ENCODE measurements at regions not wholly inside any gene's neighbourhood (a gene's known extent, or its start where the extent isn't known, plus 50 kb on each side); places are given as distances from the start of the nearest gene placed in this dataset.

GRCh38 chr9:2375114-2375513, 246.5 kb upstream of the VLDLR start:
- no peak for TF ChIP-seq CTCF (conservative IDR thresholded peaks at IDR 0.05 in 1 of 2, IDR thresholded peaks at IDR 0.05 in 1 of 2; ENCODE audit: low read depth in 1 of 2, low read length in 2 of 2)
- no peak for TF ChIP-seq EZH2 (IDR thresholded peaks at IDR 0.05; ENCODE audit: low read length, missing control alignments)

All from fibroblast of lung (primary cell).